Chondrocyte (in vitro differentiated cells): ENCODE measurements at regions not wholly inside any gene's neighbourhood (a gene's known extent, or its start where the extent isn't known, plus 50 kb on each side); places are given as distances from the start of the nearest gene placed in this dataset.

Source experiments
- DNase-seq: peaks from one replicate; pipeline ENCODE4 v3.0.0; 2021; ENCODE audit warnings: mixed read lengths, low spot score
- H3K27ac Mint-ChIP-seq: one replicate; pipeline ENCODE4 v1.8.0; 2021; ENCODE audit warnings: mild to moderate bottlenecking, moderate library complexity, mixed read lengths; ENCODE audit not compliant: unreplicated experiment
- H3K27me3 Mint-ChIP-seq: 2 replicates; pipeline ENCODE4 v1.8.0; 2021; ENCODE audit warnings: low read depth, mixed read lengths
- H3K36me3 Mint-ChIP-seq: 2 replicates; pipeline ENCODE4 v1.8.0; 2021; ENCODE audit warnings: low read depth, mixed read lengths
- H3K4me1 Mint-ChIP-seq: 2 replicates; pipeline ENCODE4 v1.8.0; 2021; ENCODE audit warnings: low read depth, mild to moderate bottlenecking, mixed read lengths
- H3K4me3 Mint-ChIP-seq: one replicate; pipeline ENCODE4 v1.8.0; 2021; ENCODE audit warnings: mild to moderate bottlenecking, moderate library complexity, mixed read lengths; ENCODE audit not compliant: unreplicated experiment
- H3K9me3 Mint-ChIP-seq: 2 replicates; pipeline ENCODE4 v1.8.0; 2021; ENCODE audit warnings: low read depth, mixed read lengths
- TF ChIP-seq, protein P1 (sequence below): fragments of 200-600 bp; sonication (generic); IDR thresholded peaks from 2 replicates; pipeline ENCODE4 v1.5.0; 2021; ENCODE audit warnings: antibody characterized with exemption, mild to moderate bottlenecking, moderate library complexity

DNA sequence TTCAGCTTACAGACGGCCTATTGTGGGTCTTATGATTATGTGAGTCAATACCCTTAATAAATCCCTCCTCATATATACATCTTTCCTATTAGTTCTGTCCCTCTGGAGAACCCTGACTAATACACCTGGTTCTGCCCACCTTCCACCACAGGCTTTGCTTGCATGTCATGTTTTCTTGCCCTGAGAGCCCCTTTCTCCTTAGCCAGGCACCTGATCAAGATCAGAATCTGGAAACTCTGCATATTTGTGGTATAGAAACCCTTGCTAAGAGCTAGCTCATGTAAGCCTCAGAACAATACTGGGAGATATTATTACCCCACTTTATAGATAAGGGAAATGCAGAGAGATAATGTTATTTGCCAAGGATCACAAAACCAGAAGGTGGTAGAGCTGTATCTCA lies 52.9 kb upstream of the JDP2 start:
- Mint-ChIP-seq H3K36me3 (peaks cover 3% of the 10 kb centered on the region), H3K27me3 (peaks cover 36% of the 10 kb centered on the region), H3K27ac (no peak overlapping the region), H3K4me3 (no peak overlapping the region), H3K4me1 (no peaks in the 10 kb centered on the region), H3K9me3 (no peaks in the 10 kb centered on the region)
- DNase-seq: no peak
- TF ChIP-seq, protein P1, sequence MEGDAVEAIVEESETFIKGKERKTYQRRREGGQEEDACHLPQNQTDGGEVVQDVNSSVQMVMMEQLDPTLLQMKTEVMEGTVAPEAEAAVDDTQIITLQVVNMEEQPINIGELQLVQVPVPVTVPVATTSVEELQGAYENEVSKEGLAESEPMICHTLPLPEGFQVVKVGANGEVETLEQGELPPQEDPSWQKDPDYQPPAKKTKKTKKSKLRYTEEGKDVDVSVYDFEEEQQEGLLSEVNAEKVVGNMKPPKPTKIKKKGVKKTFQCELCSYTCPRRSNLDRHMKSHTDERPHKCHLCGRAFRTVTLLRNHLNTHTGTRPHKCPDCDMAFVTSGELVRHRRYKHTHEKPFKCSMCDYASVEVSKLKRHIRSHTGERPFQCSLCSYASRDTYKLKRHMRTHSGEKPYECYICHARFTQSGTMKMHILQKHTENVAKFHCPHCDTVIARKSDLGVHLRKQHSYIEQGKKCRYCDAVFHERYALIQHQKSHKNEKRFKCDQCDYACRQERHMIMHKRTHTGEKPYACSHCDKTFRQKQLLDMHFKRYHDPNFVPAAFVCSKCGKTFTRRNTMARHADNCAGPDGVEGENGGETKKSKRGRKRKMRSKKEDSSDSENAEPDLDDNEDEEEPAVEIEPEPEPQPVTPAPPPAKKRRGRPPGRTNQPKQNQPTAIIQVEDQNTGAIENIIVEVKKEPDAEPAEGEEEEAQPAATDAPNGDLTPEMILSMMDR: no peak

DNA sequence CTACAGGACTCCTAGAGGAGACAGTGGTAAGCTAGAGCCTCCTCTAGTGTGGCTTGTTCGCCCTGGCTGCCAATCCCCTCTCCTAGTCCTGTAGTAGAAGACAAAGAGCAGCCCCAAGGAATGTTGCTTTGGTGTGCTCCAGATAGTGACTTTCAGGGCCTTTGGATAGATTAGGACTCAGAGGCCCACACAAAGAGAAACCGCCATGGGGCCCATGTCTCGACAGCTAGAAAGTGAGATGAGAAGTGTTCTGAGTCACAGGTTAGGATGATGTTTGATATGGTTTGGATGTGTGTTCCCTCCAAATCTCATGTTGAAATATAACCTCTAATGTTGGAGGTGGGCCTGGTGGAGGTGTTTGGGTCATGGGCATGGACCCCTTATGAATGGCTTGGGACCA lies 51.8 kb upstream of the JDP2 start:
- Mint-ChIP-seq H3K36me3 (no peaks in the 10 kb centered on the region), H3K27ac (no peak overlapping the region), H3K4me3 (no peak overlapping the region), H3K9me3 (no peaks in the 10 kb centered on the region), H3K4me1 (peaks cover 5% of the 10 kb centered on the region), H3K27me3 (peaks cover 26% of the 10 kb centered on the region)
- TF ChIP-seq, protein P1: no peak
- DNase-seq: no peak
